SH-SY5Y (cell line): ENCODE measurements at regions not wholly inside any gene's neighbourhood (a gene's known extent, or its start where the extent isn't known, plus 50 kb on each side); places are given as distances from the start of the nearest gene placed in this dataset.

Experiments used
- GATA2 ChIP-seq: IDR thresholded peaks from 2 replicates; pipeline ENCODE4 v1.6.1; 2011; ENCODE audit warnings: mild to moderate bottlenecking, low read depth, low read length
- GATA3 ChIP-seq: IDR thresholded peaks from 2 replicates; pipeline ENCODE4 v1.6.1; 2011; ENCODE audit warnings: low read depth, mild to moderate bottlenecking, low read length, moderate library complexity

- TF ChIP-seq GATA2, result no peak
- TF ChIP-seq GATA3, result no peak
Measured at GRCh38 chr4:112954286-112954685, 95.2 kb upstream of the ANK2 start.

- TF ChIP-seq GATA3 (no peak), GATA2 (no peak)
Measured at GRCh38 chr4:112956484-112956896, 93.0 kb upstream of the ANK2 start.

GRCh38 chr4:112966701-112967488 lies 82.6 kb upstream of the ANK2 start:
- TF ChIP-seq GATA2 (no peak), GATA3 (no peak)

GRCh38 chr4:112968451-112969159 lies 80.8 kb upstream of the ANK2 start:
- TF ChIP-seq GATA3 (no peak), GATA2 (no peak)

- TF ChIP-seq GATA3 (no peak), GATA2 (no peak)
Measured at GRCh38 chr4:112970903-112971302, 78.5 kb upstream of the ANK2 start.

- TF ChIP-seq GATA2 (no peak), GATA3 (no peak)
Measured at GRCh38 chr4:112973750-112974251, 75.7 kb upstream of the ANK2 start.

- TF ChIP-seq GATA3 (peak; percentile 82), GATA2 (peak; percentile 39; the same call in 1 of the 2 replicates)
Measured at GRCh38 chr4:112975567-112976355, 73.7 kb upstream of the ANK2 start.

- TF ChIP-seq GATA3, result no peak
- no peak for TF ChIP-seq GATA2
Measured at GRCh38 chr4:112978691-112979472, 70.6 kb upstream of the ANK2 start.

- TF ChIP-seq GATA3 (no peak), GATA2 (no peak)
Measured at GRCh38 chr4:112979881-112980421, 69.5 kb upstream of the ANK2 start.

- TF ChIP-seq GATA3, result no peak
- TF ChIP-seq GATA2, result no peak
Measured at GRCh38 chr4:112982680-112983079, 66.8 kb upstream of the ANK2 start.

GRCh38 chr4:112994732-112995464 lies 54.6 kb upstream of the ANK2 start:
- TF ChIP-seq GATA2 (no peak), GATA3 (no peak)
